Prostate gland (tissue), 2 donors: ENCODE measurements at regions not wholly inside any gene's neighbourhood (a gene's known extent, or its start where the extent isn't known, plus 50 kb on each side); places are given as distances from the start of the nearest gene placed in this dataset.

ENCODE experiments used
- POLR2AphosphoS5 ChIP-seq: sonication (generic); formaldehyde crosslinking; IDR thresholded peaks from one replicate; pipeline ENCODE4 v1.6.1; 2017; ENCODE audit warnings: antibody characterized with exemption
- TF ChIP-seq, protein P1 (sequence below), 4 experiments: fragments of 200-600 bp in 2 of 4; fragments of 450-650 bp in 2 of 4; sonication (generic) in 2 of 4; IDR thresholded peaks; 1 replicate in 3 of 4; 2 replicates in 1 of 4; pipeline ENCODE4 v1.5.1; 2016 to 2019; ENCODE audit warnings: antibody characterized with exemption in 4 of 4, mild to moderate bottlenecking in 2 of 4, moderate library complexity in 2 of 4

GRCh38 chr15:98213346-98213979, 253.0 kb downstream of the ARRDC4 start:
- TF ChIP-seq, protein P1, sequence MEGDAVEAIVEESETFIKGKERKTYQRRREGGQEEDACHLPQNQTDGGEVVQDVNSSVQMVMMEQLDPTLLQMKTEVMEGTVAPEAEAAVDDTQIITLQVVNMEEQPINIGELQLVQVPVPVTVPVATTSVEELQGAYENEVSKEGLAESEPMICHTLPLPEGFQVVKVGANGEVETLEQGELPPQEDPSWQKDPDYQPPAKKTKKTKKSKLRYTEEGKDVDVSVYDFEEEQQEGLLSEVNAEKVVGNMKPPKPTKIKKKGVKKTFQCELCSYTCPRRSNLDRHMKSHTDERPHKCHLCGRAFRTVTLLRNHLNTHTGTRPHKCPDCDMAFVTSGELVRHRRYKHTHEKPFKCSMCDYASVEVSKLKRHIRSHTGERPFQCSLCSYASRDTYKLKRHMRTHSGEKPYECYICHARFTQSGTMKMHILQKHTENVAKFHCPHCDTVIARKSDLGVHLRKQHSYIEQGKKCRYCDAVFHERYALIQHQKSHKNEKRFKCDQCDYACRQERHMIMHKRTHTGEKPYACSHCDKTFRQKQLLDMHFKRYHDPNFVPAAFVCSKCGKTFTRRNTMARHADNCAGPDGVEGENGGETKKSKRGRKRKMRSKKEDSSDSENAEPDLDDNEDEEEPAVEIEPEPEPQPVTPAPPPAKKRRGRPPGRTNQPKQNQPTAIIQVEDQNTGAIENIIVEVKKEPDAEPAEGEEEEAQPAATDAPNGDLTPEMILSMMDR (IDR thresholded peaks at IDR 0.05) = no peak
- TF ChIP-seq POLR2AphosphoS5 = no peak
